IMR-90 (cell line): ENCODE measurements at regions not wholly inside any gene's neighbourhood (a gene's known extent, or its start where the extent isn't known, plus 50 kb on each side); places are given as distances from the start of the nearest gene placed in this dataset.

Experiments
- ATAC-seq: fragments of 200-7000 bp; cut with Tn5 transposase; 2 replicates; pipeline ENCODE4 v1.9.1; 2020; ENCODE audit warnings: low read depth, mild to moderate bottlenecking, moderate library complexity
- BruUV-seq: library from RNA; stranded (reverse); fragments of 400-500 nt; replicated peaks from 2 replicates; lab custom pipeline; 2021; lab: Mats Ljungman, UMichigan
- CTCF ChIA-PET: fragments of 300-600 bp; formaldehyde crosslinking; extraction: SDS; loops from one replicate; lab custom pipeline; 2021; ENCODE audit warnings: antibody characterized with exemption; lab: Yijun Ruan, JAX
- POLR2A ChIA-PET: fragments of 300-600 bp; sonication (Branson Sonifier 250); formaldehyde crosslinking; loops from one replicate; lab custom pipeline; 2022; ENCODE audit warnings: antibody characterized with exemption; ENCODE audit not compliant: unreplicated experiment; lab: Charles Lee
- DNase-seq: peaks from one replicate; pipeline ENCODE4 v3.0.0; 2013
- H2AFZ ChIP-seq: replicated peaks from 2 replicates; pipeline ENCODE3; 2013; ENCODE audit warnings: low read length, mild to moderate bottlenecking; ENCODE audit not compliant: poor library complexity
- H2AK5ac ChIP-seq: 2 replicates; pipeline ENCODE4 v1.6.1; 2013; ENCODE audit warnings: low read depth, low read length, inconsistent platforms
- H2AK9ac ChIP-seq: replicated peaks from 2 replicates; pipeline ENCODE3; 2013; ENCODE audit warnings: mild to moderate bottlenecking, low read depth, low read length, moderate library complexity; ENCODE audit not compliant: poor library complexity
- H2BK120ac ChIP-seq: 2 replicates; pipeline ENCODE4 v1.6.1; 2013; ENCODE audit warnings: low read depth, low read length, inconsistent platforms
- H2BK15ac ChIP-seq: 3 replicates; pipeline ENCODE4 v1.6.1; 2013; ENCODE audit warnings: low read depth, low read length, inconsistent platforms
- H2BK20ac ChIP-seq: 2 replicates; pipeline ENCODE4 v1.6.1; 2013; ENCODE audit warnings: low read depth, mild to moderate bottlenecking, inconsistent platforms, low read length, moderate library complexity
- H2BK5ac ChIP-seq: 2 replicates; pipeline ENCODE4 v1.6.1; 2013; ENCODE audit warnings: mild to moderate bottlenecking, low read depth, low read length, inconsistent platforms; ENCODE audit not compliant: poor library complexity, severe bottlenecking
- H3K14ac ChIP-seq: replicated peaks from 2 replicates; pipeline ENCODE4 v1.6.1; 2013; ENCODE audit warnings: low read depth, low read length, inconsistent platforms
- H3K18ac ChIP-seq: 2 replicates; pipeline ENCODE4 v1.6.1; 2013; ENCODE audit warnings: low read depth, low read length, control low read depth
- H3K23ac ChIP-seq: 2 replicates; pipeline ENCODE4 v1.6.1; 2013; ENCODE audit warnings: low read depth, low read length, inconsistent platforms
- H3K27ac ChIP-seq: 2 replicates; pipeline ENCODE4 v1.5.1; 2013; ENCODE audit warnings: mild to moderate bottlenecking, control low read depth, low read length; ENCODE audit not compliant: insufficient read depth
- H3K27me3 ChIP-seq: 2 replicates; pipeline ENCODE4 v1.6.1; 2013; ENCODE audit warnings: low read length; ENCODE audit not compliant: control insufficient read depth, insufficient read depth
- H3K36me3 ChIP-seq: 2 replicates; pipeline ENCODE4 v1.6.1; 2013; ENCODE audit warnings: low read length, mixed read lengths; ENCODE audit not compliant: control insufficient read depth, insufficient read depth
- H3K4ac ChIP-seq: 2 replicates; pipeline ENCODE4 v1.6.1; 2013; ENCODE audit warnings: low read depth, low read length, inconsistent platforms
- H3K4me1 ChIP-seq: 2 replicates; pipeline ENCODE4 v1.6.1; 2013; ENCODE audit warnings: low read length, mixed read lengths; ENCODE audit not compliant: control insufficient read depth, insufficient read depth
- H3K4me2 ChIP-seq: 2 replicates; pipeline ENCODE4 v1.6.1; 2013; ENCODE audit warnings: low read depth, mild to moderate bottlenecking, control low read depth, low read length, moderate library complexity
- H3K4me3 ChIP-seq: 2 replicates; pipeline ENCODE4 v1.5.1; 2013; ENCODE audit warnings: low read depth, mild to moderate bottlenecking, control low read depth, low read length, moderate library complexity; ENCODE audit not compliant: insufficient read depth
- H3K56ac ChIP-seq: 2 replicates; pipeline ENCODE4 v1.6.1; 2013; ENCODE audit warnings: low read length, inconsistent platforms; ENCODE audit not compliant: insufficient read depth; ENCODE audit errors: extremely low read depth
- H3K79me1 ChIP-seq, 2 experiments: 2 replicates each; pipeline ENCODE4 v1.6.1; 2013; ENCODE audit warnings: low read length in 2 of 2, inconsistent platforms in 1 of 2, low read depth in 1 of 2
- H3K9ac ChIP-seq: 2 replicates; pipeline ENCODE4 v1.6.1; 2013; ENCODE audit warnings: low read depth, low read length, control low read depth
- H3K9me1 ChIP-seq: 2 replicates; pipeline ENCODE4 v1.6.1; 2013; ENCODE audit warnings: low read length, inconsistent platforms; ENCODE audit not compliant: insufficient read depth
- H3K9me3 ChIP-seq: 2 replicates; pipeline ENCODE4 v1.6.1; 2013; ENCODE audit warnings: low read length; ENCODE audit not compliant: control insufficient read depth, insufficient read depth
- H4K20me1 ChIP-seq: 2 replicates; pipeline ENCODE4 v1.6.1; 2013; ENCODE audit warnings: low read length, inconsistent platforms; ENCODE audit not compliant: insufficient read depth
- H4K5ac ChIP-seq: 2 replicates; pipeline ENCODE4 v1.6.1; 2013; ENCODE audit warnings: mild to moderate bottlenecking, low read depth, low read length, control low read depth
- H4K8ac ChIP-seq, 2 experiments: 2 replicates each; pipeline ENCODE4 v1.6.1; 2013; ENCODE audit warnings: low read depth in 2 of 2, low read length in 2 of 2, control low read depth in 1 of 2, inconsistent platforms in 1 of 2
- H4K91ac ChIP-seq: 2 replicates; pipeline ENCODE4 v1.6.1; 2013; ENCODE audit warnings: low read depth, low read length, inconsistent platforms; ENCODE audit not compliant: insufficient read depth
- CHD1 ChIP-seq: IDR thresholded peaks from 2 replicates; pipeline ENCODE4 v1.6.1; 2012; ENCODE audit warnings: low read depth, low read length, improper control_type of control experiment
- MAFK ChIP-seq: IDR thresholded peaks from 2 replicates; pipeline ENCODE4 v1.6.1; 2012; ENCODE audit warnings: low read depth, low read length, improper control_type of control experiment
- POLR2A ChIP-seq: IDR thresholded peaks from 2 replicates; pipeline ENCODE4 v1.6.1; 2012; ENCODE audit warnings: mild to moderate bottlenecking, low read depth, low read length
- RCOR1 ChIP-seq: IDR thresholded peaks from 2 replicates; pipeline ENCODE4 v1.6.1; 2012; ENCODE audit warnings: mild to moderate bottlenecking, low read length, improper control_type of control experiment; ENCODE audit not compliant: insufficient replicate concordance
- dilution Hi-C: fragments of 300-500 bp; cut with HindIII; formaldehyde crosslinking; loops from one replicate; pipeline ENCODE4 v1.14.3; 2018; ENCODE audit warnings: low sequenced_read_pairs; ENCODE audit not compliant: unreplicated experiment
- in situ Hi-C: fragments of 300-500 bp; cut with MboI; formaldehyde crosslinking; loops from 3 replicates; pipeline ENCODE4 v1.14.3; 2019; ENCODE audit warnings: low sequenced_read_pairs, inconsistent platforms, mixed read lengths
- intact Hi-C: fragments of 100-400 bp; cut with micrococcal nuclease; formaldehyde crosslinking; loops from 2 replicates; pipeline ENCODE4 v1.10.0; 2022

- Histone ChIP-seq H3K36me3 (no peaks in the 10 kb centered on the region), H4K91ac (peak overlapping the region; percentile 79), H3K27me3 (no peaks in the 10 kb centered on the region), H3K9me1 (no peaks in the 10 kb centered on the region), H3K9ac (no peak overlapping the region), H3K79me1 (0 out of 4 replicates have a peak, but pooled peaks cover 0 to 5% of the 10 kb centered on the region in 2 experiments), H3K23ac (no peak overlapping the region; the same call in 1 of the 2 replicates), H2BK15ac (peak overlapping the region; percentile 97; the same call in 1 of the 3 replicates), H3K18ac (peak overlapping the region; percentile 94), H3K4ac (peak overlapping the region; percentile 85), H4K5ac (peak overlapping the region; percentile 89; the same call in 1 of the 2 replicates), H3K56ac (no peak overlapping the region; the same call in 1 of the 2 replicates), H2AK5ac (no peak overlapping the region; the same call in 1 of the 2 replicates), H3K4me3 (no peak overlapping the region), H3K14ac (peak overlapping the region; percentile 74; the same call in 1 of the 2 replicates), H4K8ac (peak overlapping the region; percentile 58 to 79), H2AK9ac (no peak overlapping the region), H3K4me2 (no peak overlapping the region), H3K27ac (peak overlapping the region; percentile 61; the same call in 1 of the 2 replicates), H3K9me3 (no peaks in the 10 kb centered on the region), H4K20me1 (no peaks in the 10 kb centered on the region), H2BK120ac (peak overlapping the region; percentile 96), H2BK5ac (peak overlapping the region; percentile 94), H2BK20ac (peak overlapping the region; percentile 90), H3K4me1 (peaks cover 3% of the 10 kb centered on the region; the same call in 1 of the 2 replicates), H2AFZ (no peak overlapping the region)
- ATAC-seq (no peak), DNase-seq (no peak)
- CTCF ChIA-PET, result no interaction called here
- POLR2A ChIA-PET, result no interaction called here
- no peak for TF ChIP-seq MAFK
- TF ChIP-seq POLR2A, result no peak
- TF ChIP-seq RCOR1, result no peak
- TF ChIP-seq CHD1, result no peak
- intact Hi-C loops, result loop anchor here (1.0 to 5.0 kb wide), 2 partner anchors 85 to 518 kb away; partner anchors contain the start of gene CAMK2D
- in situ Hi-C loops, result no loop called here
- BruUV-seq, result no TSS peak
- dilution Hi-C loops, result no loop called here
Observed at GRCh38 chr4:114280645-114281044, 301.2 kb upstream of the ARSJ start.
